ENCODE measurements at regions not wholly inside any gene's neighbourhood (a gene's known extent, or its start where the extent isn't known, plus 50 kb on each side); places are given as distances from the start of the nearest gene placed in this dataset.

- no peak for DNase-seq
These were observed 128.0 kb downstream of the KIF20B start for GRCh38 chr10:89829262-89829886.

- DNase-seq, result no peak
These were observed 128.5 kb downstream of the KIF20B start for GRCh38 chr10:89829887-89830269.

GRCh38 chr10:89830624-89831023, 129.2 kb downstream of the KIF20B start:
- no peak for DNase-seq

DNA sequence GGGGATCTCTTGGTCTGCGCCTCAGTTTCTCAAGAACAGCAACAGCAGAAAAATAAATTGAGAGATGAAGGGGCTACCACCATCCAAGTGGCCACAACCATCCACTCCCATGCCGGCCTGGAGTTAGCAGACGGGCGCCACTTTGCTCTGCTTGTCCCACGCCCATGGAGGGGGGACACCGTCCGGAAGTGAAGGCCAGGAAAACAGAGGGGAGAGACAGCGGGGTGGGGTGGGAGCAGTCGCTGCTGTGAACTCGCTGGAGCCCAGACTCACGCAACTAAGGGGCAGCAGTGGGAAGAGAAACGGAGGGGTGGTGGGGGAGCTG, 135.4 kb downstream of the KIF20B start:
- no peak for DNase-seq

- peak; percentile 30 for DNase-seq
These were observed 136.0 kb downstream of the KIF20B start for GRCh38 chr10:89837165-89838043.

GRCh38 chr10:89838044-89838615, 136.7 kb downstream of the KIF20B start:
- no peak for DNase-seq

GRCh38 chr10:89845541-89846280, 144.3 kb downstream of the KIF20B start:
- DNase-seq, result no peak

DNA sequence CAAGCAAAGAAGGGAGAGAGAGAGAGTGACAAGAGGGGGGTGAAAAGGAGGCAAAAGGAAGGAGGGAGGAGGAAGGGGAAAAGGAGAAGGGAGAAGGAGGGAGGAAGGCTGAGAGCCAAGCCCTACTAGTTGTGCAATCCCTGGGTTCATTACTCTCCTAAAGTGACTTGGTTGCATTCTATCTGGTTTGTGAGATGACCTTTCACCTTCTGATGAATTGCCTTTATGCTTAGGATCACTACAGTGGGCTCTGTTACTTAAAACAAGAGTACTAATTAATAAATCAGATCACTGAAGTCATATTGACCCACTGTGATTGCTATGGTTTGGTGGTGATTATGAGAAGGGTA, 144.9 kb downstream of the KIF20B start:
- DNase-seq, result no peak

DNA sequence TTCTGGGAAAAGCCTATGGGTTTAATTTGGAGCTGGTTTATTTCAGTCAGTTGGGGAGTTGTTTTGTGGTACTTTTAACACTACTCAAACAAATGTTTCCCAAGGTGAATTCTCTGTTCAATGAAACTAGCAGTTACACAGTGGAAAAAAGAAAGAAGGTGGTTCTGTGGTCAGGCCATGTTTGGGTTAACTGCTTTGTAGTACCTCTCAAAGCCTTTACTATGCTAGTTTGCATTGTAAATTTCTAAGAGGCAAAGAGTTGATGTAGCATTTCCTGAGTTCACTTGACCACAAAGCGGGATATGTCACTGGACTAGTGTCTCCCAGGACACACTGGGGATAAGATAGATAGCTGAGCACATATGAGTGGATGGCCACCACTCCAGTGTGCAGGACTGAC, 145.4 kb downstream of the KIF20B start:
- DNase-seq, result no peak

- no peak for DNase-seq
These were observed 151.5 kb downstream of the KIF20B start for GRCh38 chr10:89852872-89853271.

DNA sequence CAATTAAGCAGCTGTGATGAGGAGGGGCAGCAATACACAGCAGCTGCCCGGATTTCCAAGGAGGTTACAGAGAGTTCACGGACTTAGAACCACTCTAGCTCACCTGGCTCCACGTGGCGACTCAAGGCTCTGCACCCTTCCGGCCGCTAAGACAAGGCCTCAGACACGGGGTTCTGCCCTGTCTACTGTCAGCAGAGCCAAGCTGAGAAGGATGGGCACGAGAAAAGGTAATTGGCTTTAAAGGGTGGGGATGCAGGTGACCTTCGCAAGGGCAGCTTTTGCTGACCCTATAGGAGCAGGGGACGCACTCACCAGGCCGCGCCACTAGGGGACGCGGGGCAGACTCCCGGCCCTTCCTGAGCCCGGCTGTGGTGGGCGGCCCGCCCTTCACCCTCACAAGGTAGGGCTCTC, 152.4 kb downstream of the KIF20B start:
- DNase-seq, result no peak

DNA sequence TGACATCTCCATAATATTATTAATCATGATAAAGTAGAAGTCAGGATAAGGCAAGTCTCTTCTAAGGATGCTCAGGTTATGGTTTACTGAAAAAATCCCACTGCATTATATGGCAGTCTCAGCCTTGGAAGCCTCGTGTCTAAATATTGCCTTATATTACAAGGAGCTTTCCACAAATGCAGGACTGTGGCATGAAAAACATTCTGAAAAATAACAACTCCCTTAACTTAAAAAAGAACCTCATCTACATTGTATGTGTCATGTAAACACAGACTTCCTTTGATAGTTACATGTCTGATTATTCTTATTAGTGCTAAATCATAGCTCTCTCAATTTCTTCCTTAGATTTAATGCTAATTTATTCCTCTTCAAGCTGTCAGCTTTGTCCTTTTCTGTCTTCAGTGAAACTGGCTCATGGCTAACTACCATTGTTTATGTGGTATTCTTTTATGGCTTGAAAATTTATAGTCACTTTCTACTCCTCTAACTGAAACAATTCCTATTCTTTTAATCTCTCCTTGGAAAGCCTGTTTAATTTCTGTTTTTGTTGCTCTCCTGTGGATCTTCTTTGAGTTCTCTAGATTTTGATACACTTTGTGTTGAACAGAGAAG, 156.1 kb downstream of the KIF20B start:
- DNase-seq, result no peak

DNA sequence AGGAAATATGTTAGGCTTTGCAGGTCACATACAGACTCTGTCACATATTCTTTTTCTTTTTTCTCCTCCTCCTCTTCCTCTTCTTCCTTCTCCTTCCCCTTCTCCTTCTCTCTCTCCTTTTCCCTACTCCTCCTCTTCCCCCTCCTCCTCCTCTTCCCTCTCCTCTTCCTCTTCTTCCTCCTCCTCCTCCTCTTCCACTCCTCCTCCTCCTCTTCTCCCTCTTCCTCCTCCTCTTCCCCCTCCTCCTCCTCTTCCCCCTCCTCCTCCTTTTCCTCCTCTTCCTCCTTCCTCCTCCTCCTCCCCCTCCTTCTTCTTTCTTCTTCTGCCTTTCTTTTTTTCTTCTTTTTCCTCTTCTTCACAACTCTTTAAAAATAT, 159.8 kb downstream of the KIF20B start:
- no peak for DNase-seq

- no peak for DNase-seq
These were observed 160.4 kb downstream of the KIF20B start for GRCh38 chr10:89861584-89862301.

DNA sequence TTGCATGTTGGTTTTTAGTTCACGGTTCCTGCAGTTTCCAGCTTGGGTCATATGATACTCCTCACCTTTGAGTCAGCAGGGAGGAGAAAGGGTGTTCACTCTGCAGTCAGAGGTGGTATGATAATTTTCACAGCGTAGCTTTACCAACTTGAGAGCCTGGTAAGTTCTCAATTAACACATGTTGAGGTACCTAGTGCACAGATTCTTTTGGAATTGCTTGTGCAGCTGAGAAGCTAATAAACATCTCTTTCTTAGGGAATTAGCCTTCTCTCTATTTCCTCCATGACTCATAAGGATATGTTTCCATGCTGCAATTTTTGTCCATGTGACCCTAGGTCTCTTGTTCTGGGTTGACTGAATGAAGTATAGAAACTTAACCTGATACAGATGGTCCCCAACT, 166.6 kb downstream of the KIF20B start:
- DNase-seq, result no peak

DNA sequence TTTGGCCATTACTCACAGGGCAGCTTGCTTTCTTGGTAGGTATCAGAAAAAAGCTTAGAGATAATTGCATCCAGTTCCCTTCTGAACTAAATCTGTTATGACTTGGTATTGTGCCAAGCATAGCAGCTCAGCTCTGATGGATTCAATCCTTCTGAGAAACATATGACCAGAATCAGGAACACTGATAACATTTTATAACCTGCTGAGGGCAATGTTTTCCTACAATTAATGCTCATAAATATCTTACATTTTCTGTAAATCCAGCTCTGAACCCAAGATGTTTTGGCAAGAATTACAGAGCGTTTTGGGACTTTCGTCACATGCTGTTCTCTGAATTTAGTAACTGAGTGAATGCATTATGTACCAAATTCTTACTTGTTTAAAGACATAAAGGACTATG, 167.8 kb downstream of the KIF20B start:
- no peak for DNase-seq

- no peak for DNase-seq
These were observed 168.3 kb downstream of the KIF20B start for GRCh38 chr10:89869592-89870156.

DNA sequence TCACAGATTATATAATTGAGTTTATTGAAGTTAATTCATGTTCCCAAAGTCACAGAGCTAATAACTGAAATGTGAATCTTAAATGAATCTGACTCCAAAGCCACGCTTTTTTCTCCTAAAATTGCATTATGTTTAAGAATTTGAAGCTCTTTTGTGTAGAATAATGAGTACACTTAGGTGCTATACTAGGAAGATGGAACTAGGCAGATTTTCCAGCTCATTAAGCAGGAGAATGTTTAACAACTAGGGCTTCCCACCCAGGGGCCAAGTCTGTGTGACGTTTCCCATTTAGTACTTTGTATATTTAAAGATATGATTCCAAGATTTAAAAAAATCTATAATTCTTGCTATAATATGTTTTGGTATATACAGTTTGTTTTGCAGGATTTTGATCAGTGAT, 169.5 kb downstream of the KIF20B start:
- DNase-seq, result no peak

- no peak for DNase-seq
These were observed 171.7 kb downstream of the KIF20B start for GRCh38 chr10:89873055-89873454.

GRCh38 chr10:89875557-89875956, 174.2 kb downstream of the KIF20B start:
- no peak for DNase-seq

DNA sequence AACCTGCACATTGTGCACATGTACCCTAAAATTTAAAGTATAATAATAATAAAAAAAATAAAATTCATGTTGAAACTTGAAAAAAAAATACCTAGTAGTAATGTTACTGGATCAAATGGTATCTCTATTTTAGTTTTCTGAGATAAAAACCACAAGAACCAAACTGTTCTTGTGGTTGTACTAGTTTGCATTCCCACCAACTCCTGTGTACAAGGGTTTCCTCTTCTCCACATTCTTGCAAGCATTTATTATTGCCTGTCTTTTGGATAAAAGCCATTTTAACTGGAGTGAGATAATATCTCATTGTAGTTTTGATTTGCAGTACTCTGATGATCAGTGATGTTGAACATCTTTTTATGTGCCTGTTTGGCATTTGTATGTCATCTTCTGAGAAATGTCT, 177.7 kb downstream of the KIF20B start:
- DNase-seq, result no peak

DNA sequence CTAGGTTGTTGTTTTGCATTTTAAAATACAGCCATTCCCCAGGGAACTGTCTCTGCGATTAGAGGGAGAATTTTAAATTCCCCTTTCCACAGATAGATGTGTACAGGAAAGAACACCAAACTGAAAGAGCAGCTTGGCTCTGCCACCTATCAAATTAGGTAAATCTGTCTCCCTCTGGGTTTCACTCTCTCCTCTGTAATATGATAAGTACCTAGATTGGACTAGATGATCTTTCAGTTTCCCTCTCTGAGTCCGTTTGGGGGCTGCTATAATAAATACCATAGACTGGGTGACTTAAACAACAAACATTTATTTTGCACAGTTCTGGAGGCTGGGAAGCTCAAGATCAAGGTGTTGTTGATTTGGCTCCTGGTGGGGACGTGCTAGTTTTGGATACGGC, 186.0 kb downstream of the KIF20B start:
- no peak for DNase-seq
